HK-2 (cell line): ENCODE measurements at regions not wholly inside any gene's neighbourhood (a gene's known extent, or its start where the extent isn't known, plus 50 kb on each side); places are given as distances from the start of the nearest gene placed in this dataset.
A peak's percentile ranks its signal among the peaks of the same experiment; 100 is the strongest.
"Not testable (repeated sequence)": the region's sequence is repeated elsewhere in the genome, so short reads cannot be mapped to it uniquely, and the experiment has no call there.

Experiments
- DNase-seq: peaks from one replicate; pipeline ENCODE4 v3.0.0-alpha.2; 2018; ENCODE audit not compliant: unreplicated experiment

DNA sequence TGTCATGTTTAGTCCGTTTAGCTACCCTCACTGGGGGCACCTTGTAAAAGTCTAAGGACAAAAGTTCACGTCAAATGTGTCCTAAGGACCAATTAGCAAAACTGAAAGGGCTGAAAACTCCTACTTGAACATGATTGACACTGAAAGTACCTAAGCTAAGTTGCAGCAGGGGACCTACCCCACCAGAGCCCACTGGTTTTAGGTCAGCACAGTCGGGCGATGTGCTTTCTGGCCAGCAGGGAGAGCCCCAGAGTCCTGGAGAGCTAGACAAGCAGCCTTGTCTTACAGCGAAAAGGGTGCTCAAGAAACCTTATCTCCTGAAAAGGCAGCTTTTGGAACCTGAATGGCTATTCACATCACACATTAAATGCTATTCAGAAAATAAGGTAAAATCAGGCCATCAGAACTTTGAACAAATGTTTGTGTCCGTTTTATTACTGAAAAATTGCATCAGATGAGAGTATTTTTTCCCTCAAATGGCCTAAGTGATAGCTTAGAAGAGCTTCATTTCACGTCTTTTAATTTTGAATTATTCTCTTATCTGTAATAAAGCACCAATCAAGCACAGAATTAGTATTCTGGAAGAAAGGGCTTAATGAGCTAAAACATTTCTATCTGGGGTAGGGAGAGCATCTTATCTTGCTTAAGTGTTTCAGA lies 52.2 kb upstream of the MKI67 start:
- DNase-seq = peak; percentile 18

DNA sequence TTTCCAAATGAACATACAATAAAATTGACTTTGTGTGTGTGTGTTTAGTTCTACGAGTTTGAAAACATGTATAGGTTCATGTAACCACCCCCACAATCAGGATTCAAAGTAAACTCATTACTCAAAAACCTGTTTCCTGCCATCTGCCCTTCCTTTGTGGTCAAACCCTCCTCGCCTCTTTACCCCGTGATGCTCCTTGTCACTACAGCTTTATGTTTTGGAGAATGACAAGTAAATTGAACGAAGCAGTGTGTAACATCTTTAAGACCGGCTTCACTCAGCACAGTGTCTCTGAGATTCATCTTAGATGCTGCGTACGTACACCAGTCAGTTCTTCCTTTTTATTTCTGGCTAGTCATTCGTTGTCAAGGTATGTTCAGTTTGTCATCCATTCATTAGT lies 54.6 kb upstream of the MKI67 start:
- DNase-seq = no peak

DNA sequence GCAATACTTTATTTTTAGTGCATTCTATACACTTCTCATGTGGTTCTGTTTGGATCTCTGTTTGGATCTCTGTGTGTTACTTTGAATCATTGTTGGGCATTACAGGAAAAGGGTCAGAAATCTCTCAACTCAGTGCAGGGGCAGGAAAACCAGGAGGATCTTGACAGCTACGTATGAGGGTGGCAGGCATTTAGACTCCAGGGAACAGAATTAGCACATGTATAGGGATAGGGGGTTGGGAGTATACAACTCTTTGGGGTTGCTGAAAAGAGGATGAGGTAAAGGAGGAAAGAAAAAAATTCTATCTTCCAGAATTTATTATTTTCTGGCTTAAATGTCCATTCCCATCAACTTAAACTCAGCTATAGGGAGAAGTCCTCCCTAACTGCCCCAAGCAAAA lies 59.4 kb upstream of the MKI67 start:
- DNase-seq = no peak

DNA sequence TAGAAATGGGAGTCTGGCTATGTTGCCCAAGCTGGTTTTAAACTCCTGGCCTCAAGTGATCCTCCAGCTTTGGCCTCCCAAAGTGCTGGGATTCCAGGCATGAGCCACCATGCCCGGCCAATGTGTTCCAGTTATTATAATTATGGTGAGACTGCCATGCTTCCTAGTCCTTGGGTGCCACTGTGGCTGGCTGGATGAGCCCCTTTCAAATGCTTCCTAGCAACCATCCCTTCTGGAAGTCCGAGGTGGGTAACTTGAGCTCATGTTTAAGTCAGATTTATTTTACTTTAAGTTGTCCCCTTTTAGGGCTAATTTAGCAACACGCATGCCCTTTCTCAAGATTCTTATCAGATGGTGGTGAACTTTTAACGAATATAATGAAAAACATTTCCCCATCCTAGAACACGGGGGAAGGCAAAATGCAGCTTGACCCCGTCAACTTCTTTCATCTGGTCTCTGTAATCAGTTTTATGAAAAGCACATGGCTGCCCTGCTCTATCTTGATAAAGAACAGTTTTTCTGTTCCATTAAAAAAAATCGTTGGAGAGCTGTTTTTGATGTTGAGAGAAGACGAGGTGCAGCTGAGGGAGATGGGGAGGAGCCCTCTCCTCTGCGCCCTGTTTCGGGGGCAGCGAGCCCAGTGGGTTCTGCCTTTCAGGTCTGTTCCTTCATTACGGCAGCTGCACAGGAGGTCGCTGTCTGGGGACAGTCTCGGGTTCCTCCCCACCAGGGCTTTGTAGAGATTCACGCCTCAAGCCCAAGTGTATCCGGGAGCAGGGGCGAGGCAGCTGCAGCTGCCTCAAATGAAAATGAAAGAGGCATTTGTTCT lies 61.0 kb upstream of the MKI67 start:
- no peak for DNase-seq

DNA sequence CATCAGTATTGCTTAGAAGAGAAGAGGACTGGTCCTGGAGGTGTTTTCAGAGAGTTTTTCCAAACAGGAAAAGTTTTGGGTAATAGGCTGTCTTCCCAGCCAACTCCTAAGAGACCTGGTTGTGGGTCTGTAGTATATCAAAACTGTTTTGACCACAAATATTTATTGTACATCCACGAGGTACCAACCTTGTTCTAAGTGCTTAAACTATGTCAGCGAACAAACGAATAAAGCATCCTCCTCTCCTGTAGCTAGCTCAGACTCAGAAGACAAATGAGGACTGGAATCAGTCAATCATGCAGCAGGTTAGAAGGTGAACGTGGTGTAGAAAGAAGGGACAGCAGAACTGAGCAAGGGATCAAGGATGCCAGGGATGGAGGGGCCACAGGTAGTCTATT lies 61.6 kb upstream of the MKI67 start:
- DNase-seq = no peak

DNA sequence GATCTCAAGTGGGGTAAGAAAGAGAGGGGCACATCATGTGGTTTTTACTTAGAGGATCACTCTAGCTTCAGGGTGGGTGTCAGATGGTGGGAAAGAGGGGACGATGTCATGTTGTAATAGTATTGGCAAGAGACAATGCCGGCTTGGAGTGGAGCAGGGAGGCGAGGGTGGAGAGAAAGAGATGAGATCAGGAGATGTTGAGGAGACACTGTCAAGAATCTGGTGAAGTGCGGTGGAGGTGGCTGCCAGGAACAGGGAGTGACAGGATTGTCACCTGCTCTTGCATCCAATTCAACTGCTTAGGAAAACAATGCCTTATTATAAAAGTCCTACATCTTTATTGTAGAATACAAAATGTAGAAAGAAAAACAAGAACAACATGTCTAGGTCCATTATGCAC lies 63.0 kb upstream of the MKI67 start:
- DNase-seq = no peak

DNA sequence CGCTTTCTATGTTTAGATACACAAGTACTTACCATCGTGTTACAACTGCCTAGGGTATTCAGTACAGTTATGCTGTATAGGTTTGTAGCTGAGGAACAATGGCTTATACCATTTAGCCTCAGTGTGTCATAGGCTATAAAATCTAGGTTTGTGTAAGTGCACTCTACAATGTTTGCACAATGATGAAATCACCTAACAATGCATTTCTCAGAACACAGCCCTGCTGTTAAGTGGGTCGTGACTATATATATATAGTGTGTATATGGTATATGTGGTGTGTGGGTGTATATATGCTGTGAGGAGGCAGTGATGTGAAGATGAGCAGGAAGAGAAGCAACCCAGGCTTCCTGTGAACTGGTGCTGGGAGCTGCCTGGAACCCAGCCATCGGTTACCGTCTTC lies 65.6 kb upstream of the MKI67 start:
- no peak for DNase-seq

DNA sequence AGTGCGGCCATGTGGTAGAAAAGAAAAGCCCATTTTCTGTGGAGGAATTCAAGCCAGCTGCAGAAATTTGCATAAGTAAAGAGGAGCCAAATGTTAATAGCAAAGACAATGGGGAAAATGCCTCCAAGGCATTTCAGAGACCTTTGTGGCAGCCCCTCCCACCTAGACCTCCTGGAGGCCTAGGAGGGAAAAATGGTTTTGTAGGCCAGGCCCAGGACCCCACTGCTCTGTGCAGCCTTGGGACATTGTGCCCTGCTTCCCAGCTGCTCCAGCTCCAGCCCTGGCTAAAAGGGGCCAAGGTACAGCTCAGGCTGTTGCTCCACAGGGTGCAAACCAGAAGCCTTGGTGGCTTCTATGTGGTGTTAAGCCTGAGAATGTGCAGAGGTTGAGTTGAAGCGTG lies 75.6 kb upstream of the MKI67 start:
- not testable (repeated sequence) for DNase-seq

DNA sequence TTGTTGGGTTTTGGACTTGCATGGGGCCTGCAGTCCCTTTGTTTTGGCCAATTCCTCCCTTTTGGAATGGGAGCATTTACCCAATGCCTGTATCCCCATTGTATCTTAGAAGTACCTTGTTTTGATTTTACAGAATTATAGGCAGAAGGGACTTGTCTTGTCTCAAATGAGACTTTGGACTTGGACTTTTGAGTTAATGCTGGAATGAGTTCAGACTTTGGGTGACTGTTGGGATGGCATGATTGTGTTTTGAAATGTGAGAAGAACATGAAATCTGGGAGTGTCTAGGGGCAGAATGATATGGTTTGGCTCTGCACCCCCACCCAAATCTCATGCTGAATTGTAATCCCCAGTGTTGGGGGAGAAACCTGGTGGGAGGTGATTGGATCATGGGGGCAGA lies 76.8 kb upstream of the MKI67 start:
- DNase-seq = no peak

DNA sequence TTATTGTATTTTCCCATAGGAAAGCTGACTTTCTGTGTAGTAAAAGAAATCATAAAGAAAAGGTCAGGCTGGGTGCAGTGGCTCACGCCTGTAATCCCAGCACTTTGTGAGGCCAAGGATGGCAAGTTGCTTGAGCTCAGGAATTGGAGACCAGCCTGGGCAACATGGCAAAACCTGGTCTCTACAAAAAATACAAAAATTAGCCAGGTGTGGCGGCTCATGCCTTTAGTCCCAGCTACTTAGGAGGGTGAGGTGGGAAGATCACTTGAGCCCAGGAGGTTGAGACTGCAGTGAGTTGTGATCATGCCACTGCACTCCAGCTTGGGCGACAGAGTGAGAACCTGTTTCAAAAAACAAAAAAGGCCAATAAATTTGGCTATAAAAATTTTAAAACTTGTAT lies 79.4 kb upstream of the MKI67 start:
- not testable (repeated sequence) for DNase-seq

DNA sequence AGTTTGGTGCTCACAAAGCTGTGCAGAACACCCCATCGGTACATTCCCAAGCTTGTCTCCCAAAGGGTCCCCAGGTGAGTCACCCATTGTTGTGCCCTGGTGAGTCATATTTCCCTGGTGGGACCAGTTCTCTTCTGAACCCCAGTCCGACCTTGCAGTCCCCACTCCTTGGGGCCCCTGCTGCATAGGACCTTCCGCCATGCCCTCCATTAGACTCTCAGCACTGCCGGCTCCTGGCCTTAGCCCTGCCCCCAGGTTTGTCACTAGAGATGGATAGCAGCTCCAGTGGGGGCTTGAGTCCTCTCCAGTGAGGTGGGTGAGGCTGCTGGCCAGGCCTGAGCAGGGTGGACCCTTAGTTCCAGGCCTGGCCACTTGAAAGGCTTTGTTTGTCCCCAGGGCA lies 80.5 kb upstream of the MKI67 start:
- DNase-seq = no peak

DNA sequence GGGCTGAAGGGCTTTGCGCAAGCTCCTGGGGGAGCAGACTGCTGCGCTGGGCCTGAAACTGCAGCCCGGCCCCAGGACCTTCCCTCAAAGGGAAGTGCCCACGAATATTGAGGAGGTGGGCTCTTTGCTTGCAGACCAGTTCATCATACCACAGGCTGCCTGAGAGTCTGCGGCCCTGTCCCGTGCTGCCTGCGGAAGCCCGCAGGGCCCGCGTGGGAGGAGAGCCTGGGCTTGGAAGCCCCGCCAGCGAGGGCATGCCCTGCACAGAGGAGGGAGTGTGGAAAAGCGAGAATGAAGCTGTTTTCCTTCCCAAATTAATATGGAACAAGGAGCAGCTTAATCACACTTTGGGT lies 83.6 kb upstream of the MKI67 start:
- no peak for DNase-seq

DNA sequence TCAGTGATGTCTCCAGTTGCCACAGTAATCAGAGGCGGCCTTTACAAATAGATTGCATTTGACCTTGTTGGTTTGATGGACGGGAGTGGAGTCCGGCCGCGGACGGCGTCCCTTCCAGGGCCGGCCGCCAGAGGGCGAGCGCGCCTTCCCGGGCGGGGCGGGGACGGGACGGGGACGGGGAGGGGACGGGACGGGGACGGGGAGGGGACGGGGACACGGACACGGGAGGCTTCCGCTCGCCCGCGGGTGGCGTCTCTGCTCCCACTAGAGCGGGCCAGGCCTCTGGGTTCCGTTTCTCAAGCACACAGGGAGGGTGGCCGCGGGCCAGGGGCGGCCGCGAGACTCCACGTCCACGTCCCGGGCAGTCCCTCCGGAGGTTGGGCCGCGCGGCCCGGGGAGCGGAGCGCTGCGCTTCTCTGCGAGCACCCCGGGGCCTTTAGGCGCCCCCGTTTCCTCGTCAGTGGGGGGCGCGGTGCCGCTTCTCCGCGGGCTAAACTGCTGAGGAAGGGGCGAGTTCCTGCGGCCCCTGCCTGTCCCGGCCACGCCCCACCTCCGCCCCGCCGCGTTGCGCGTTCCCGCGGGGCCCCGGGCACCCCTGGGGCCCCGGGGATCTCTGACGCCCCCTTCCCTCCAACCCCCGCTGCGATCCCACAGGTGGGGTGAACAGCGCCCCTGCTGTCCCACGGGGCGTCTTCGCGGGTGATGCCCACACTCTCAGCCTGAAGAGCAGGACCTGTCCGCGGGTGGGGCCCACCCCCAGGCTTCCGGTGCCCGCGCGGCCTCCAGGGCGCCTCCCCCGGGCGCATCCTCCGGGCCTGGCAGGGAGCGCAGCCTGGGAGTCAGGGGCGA lies 84.2 kb upstream of the MKI67 start:
- peak; percentile 77 for DNase-seq

DNA sequence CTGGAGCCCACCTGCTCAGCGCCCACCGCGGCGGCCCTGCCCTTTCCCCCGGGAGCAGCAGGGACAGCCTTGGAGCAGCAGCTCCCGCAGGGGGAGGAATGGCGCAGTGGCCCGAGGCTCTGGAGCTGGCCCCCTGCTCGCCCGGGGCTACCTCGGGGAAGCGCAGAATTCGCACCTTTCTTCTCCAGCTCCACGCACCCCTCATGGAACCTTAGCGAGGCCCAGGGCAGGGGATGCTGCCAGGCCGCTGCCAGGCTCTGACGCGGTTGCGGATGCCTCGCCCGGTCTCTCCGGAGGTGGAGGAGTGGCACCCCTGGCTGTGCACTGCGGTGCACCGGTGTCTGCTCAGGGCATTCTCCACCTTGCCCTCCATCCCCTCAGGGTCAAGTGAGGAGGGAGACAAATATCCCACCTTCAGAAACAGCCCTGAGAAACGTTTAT lies 84.9 kb upstream of the MKI67 start:
- DNase-seq = no peak

DNA sequence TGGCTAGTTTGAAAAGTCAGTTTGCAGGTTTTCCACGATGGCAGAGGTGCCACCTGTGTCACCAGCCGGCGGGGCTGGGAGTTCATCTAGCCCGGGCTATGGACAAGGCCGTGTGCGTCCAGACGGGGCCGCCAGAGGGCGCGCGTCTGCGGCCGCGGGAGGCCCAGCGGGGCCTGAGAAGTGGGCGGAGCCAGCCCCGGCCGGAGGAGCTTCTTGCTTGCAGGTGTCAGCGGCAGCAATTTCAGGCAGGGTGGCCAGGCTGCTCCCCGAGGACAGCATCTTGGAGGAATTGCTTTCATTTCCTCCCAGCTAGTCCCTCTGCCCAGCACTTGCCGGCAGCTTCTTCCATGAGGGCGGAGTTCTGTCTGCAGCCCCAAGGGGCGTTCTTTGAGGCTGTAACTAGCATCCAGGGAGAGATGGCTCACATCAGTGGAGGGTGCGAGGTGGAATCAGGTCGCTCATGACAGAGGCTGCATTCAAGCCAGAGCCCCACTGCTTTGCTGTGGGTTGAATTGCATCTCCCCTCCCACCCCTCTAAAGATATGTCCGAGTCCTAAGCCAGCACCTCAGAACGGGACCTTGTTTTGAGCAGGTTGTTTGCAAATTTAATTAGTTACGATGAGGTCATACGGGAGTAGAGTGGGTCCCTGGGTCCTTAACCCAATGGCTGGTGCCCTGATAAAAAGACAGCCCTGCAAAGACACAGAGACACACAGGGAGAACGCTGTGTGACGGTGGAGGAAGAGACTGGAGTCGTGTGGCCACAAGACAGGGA lies 85.9 kb upstream of the MKI67 start:
- peak; percentile 84 for DNase-seq

DNA sequence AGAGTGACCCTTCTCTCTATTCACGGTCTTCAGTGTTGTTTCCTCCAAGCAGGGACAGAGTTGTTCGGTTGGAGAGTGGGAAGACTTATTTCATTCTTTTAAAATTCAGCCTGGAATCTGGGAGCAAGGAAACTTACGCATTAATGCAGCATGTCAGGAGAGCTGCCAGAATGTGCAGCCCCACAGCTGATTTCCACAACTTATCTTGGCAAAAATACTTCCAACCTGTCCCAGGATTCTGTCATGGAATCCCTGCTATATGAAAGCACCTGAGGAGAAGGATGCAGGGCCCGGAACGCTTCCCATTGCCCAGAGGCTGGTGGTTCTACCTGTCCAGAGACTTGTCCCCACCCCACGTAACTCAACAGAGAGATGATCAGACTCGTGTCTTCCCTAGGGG lies 86.9 kb upstream of the MKI67 start:
- no peak for DNase-seq

DNA sequence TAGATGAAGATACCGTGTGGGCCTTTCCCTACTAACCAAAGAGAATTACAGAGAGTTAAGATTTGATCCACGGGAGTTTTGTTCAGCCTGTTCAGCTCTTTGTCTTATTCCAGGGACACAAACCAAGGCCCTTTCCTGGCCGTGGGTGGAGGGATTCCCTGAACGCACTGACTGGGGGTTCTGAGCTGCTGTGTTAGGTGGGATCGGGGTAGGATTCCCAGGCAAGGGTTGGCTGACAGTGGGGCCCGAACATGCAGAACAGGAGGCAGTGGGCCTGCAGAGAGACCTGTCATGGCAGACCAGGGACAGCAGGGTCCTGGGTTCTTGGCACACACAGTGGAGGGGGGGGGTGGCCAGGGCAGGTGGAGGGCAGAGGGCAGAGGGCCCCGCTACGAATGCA lies 89.5 kb upstream of the MKI67 start:
- DNase-seq = no peak

DNA sequence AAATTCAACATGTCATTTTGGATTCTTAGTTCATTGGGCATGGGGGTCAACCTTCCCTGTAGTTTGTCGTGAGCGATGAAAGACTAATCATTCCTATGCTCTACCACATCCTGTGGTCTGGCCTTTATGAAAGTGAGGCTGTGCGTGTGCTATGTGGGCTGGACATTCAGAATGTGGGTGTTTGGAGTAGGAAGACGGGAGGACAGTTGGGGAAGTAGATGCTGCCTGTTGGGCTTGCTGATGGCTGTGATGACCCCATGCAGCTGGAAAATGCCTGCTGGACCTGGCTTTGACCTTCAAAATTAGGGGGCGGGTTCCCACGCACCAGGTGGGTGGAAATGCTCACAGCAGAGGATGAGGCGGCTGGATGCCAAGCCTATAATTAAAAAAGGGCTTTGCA lies 90.9 kb upstream of the MKI67 start:
- DNase-seq = no peak

DNA sequence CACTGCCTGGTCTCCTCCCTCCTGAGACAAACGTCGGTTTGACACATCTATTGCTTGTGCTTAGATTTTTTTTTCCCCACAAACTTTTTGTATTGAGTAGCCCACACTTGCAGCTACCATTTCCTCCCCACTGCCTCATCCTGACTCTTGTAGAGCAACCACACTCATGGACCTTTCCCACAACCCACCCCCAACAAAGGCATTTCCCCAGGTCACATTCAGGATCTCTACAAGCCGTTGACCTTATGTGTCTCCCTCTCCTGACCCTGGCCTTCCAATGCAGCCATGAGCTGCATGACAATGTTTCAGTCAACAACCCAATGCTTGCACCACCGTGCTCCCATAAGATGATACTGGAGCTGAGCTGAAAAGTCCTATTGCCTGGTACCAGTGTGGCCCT lies 91.9 kb upstream of the MKI67 start:
- DNase-seq = no peak

DNA sequence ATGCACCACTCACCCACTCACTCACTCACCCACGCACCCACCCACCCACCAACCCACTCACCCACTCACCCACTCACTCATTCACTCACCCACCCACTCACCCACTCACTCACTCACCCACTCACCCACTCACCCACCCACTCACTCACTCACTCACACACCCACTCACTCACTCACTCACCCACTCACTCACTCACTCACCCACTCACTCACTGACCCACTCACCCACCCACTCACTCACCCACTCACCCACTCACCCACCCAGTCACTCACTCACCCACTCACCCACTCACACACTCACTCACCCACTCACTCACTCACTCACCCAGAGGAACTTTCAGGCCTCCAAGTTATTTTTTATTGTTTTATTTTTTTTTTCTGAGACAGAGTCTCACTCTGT lies 93.1 kb upstream of the MKI67 start:
- DNase-seq = no peak

DNA sequence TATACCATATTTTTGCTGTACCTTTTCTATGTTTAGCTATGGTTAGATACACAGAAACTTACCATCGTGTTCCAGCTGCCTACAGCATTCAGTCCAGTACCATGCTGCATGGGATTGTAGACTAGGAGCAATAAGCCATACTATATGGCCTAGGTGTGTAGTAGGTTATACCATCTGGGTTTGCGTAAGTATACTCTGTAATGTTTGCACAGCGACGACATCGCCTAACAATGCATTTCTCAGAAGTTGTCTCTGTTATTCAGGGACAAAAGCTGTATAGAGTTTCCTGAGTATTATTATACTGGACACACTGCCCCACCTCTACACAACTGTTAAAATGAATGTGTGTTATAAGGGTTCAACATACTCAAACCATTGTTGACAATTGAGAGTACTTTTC lies 93.8 kb upstream of the MKI67 start:
- DNase-seq = no peak

DNA sequence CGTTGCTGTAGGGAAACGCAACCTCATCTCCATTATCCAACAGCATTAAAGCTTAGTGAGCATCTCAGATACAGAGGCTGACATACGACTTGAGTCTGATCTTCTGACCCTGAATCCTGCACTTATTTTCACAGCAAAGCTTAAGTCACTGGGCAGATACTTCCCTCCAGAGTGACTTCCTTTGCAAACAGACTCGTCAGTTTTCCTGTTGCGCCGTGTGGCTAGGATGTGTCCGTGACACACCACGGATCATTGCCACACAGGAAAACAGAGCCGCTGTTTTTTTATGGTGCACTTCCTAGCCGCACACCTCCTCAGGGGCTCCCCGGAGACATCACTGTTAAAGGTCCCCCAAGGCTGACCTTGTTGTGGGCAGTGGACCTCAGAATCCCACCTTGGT lies 94.9 kb upstream of the MKI67 start:
- no peak for DNase-seq
